Activated CD8-positive, alpha-beta T cell treated with anti-CD3 and anti-CD28 coated beads, Interleukin-2, amount 10 ng/mL, durations not matched to agents 7 days and 5 days (primary cell): ENCODE measurements at regions not wholly inside any gene's neighbourhood (a gene's known extent, or its start where the extent isn't known, plus 50 kb on each side); places are given as distances from the start of the nearest gene placed in this dataset.

ENCODE experiments used
- ATAC-seq: fragments of 150-1000 bp; cut with Tn5 transposase; one replicate; pipeline ENCODE4 v1.10.0; 2021; ENCODE audit warnings: moderate library complexity
- CTCF ChIA-PET: fragments of 350-600 bp; sonication (Branson Sonifier 250); formaldehyde crosslinking; loops from one replicate; lab custom pipeline; 2021; ENCODE audit warnings: antibody characterized with exemption; lab: Charles Lee
- POLR2A ChIA-PET: fragments of 350-600 bp; sonication (Branson Sonifier 250); formaldehyde crosslinking; loops from one replicate; lab custom pipeline; 2021; ENCODE audit warnings: antibody characterized with exemption; lab: Charles Lee
- DNase-seq: peaks from one replicate; pipeline ENCODE4 v3.0.0-alpha.2; 2020
- H3K27ac Mint-ChIP-seq: one replicate; pipeline ENCODE4 v1.8.0; 2021; ENCODE audit warnings: mild to moderate bottlenecking, mixed read lengths
- H3K27me3 Mint-ChIP-seq: one replicate; pipeline ENCODE4 v1.8.0; 2021; ENCODE audit warnings: low read depth, mixed read lengths
- H3K36me3 Mint-ChIP-seq: one replicate; pipeline ENCODE4 v1.8.0; 2021; ENCODE audit warnings: low read depth, mixed read lengths
- H3K4me1 Mint-ChIP-seq: one replicate; pipeline ENCODE4 v1.8.0; 2021; ENCODE audit warnings: low read depth, mixed read lengths
- H3K4me3 Mint-ChIP-seq: one replicate; pipeline ENCODE4 v1.8.0; 2021; ENCODE audit warnings: mild to moderate bottlenecking, mixed read lengths
- H3K9me3 Mint-ChIP-seq: one replicate; pipeline ENCODE4 v1.8.0; 2022; ENCODE audit warnings: mixed read lengths; ENCODE audit not compliant: insufficient read depth
- microRNA-seq: library from miRNA; unstranded; fragments of <30 nt; microRNA quantifications from one replicate; pipeline ENCODE4 v1.2.0, GENCODE V29; 2022

GRCh38 chr21:17461582-17461981, 51.3 kb upstream of the CXADR start:
- Mint-ChIP-seq H3K4me1 (no peaks in the 10 kb centered on the region), H3K4me3 (no peak overlapping the region), H3K27ac (no peak overlapping the region), H3K36me3 (no peaks in the 10 kb centered on the region), H3K27me3 (peaks cover 2% of the 10 kb centered on the region), H3K9me3 (no peaks in the 10 kb centered on the region)
- ChIA-PET POLR2A (no interaction called here), CTCF (no interaction called here)
- DNase-seq: no peak
- ATAC-seq: no peak

GRCh38 chr21:17462276-17462981, 50.4 kb upstream of the CXADR start:
- no peaks in the 10 kb centered on the region for H3K4me1 Mint-ChIP-seq
- H3K27me3 Mint-ChIP-seq: peaks cover 2% of the 10 kb centered on the region
- H3K27ac Mint-ChIP-seq: no peak overlapping the region
- POLR2A ChIA-PET: no interaction called here
- no peaks in the 10 kb centered on the region for H3K9me3 Mint-ChIP-seq
- DNase-seq (no peak), ATAC-seq (no peak)
- CTCF ChIA-PET: no interaction called here
- no peak overlapping the region for H3K4me3 Mint-ChIP-seq
- H3K36me3 Mint-ChIP-seq: no peaks in the 10 kb centered on the region

Small RNAs in the stretch of these regions (microRNA-seq; reads per million reads assigned to microRNA genes)
- gene MIR125B2: 4.6 reads per million
- 273 reads per million, percentile 71 among the genes with 10 or more reads in this experiment for gene MIR99A
- gene MIRLET7C: 58.0 reads per million, percentile 51 among the genes with 10 or more reads in this experiment
